PFSK-1 (cell line): ENCODE measurements at regions not wholly inside any gene's neighbourhood (a gene's known extent, or its start where the extent isn't known, plus 50 kb on each side); places are given as distances from the start of the nearest gene placed in this dataset.

ENCODE experiments used
- POLR2AphosphoS5 ChIP-seq: IDR thresholded peaks from 2 replicates; pipeline ENCODE4 v1.6.1; 2012; ENCODE audit warnings: low read depth, mild to moderate bottlenecking, control low read depth, low read length, moderate library complexity
- TAF1 ChIP-seq: IDR thresholded peaks from 2 replicates; pipeline ENCODE4 v1.6.1; 2012; ENCODE audit warnings: low read length, control low read depth, borderline replicate concordance; ENCODE audit not compliant: insufficient read depth
- TF ChIP-seq, protein P1 (sequence below), 2 experiments: IDR thresholded peaks; 2 replicates each; pipeline versions ENCODE4 v1.6.1 to v1.8.0; 2011 to 2012; ENCODE audit warnings: low read depth in 2 of 2, low read length in 2 of 2, control low read depth in 1 of 2, inconsistent platforms in 1 of 2, mild to moderate bottlenecking in 1 of 2, moderate library complexity in 1 of 2; ENCODE audit not compliant: insufficient read depth in 1 of 2

DNA sequence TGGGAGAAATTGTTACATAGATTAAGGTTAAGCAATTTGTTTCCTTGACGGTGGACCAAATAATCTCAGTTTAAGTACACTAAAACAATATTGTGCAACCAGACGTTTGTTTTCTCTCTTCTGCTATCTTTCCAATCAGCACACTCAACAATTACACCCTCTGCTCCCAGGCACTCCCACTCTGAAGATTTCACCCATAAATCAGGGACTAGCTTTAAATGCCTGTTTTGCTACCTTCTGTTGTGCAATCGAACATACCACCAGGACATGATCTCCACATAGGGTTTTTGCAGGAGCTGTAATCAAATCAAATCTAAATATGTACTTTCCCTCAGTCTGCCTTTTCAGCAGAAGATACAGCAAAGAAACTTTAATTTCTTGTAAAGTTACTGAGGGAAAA lies 405.8 kb upstream of the TLE4 start:
- TF ChIP-seq TAF1 = no peak
- no peak for TF ChIP-seq POLR2AphosphoS5
- TF ChIP-seq, protein P1, sequence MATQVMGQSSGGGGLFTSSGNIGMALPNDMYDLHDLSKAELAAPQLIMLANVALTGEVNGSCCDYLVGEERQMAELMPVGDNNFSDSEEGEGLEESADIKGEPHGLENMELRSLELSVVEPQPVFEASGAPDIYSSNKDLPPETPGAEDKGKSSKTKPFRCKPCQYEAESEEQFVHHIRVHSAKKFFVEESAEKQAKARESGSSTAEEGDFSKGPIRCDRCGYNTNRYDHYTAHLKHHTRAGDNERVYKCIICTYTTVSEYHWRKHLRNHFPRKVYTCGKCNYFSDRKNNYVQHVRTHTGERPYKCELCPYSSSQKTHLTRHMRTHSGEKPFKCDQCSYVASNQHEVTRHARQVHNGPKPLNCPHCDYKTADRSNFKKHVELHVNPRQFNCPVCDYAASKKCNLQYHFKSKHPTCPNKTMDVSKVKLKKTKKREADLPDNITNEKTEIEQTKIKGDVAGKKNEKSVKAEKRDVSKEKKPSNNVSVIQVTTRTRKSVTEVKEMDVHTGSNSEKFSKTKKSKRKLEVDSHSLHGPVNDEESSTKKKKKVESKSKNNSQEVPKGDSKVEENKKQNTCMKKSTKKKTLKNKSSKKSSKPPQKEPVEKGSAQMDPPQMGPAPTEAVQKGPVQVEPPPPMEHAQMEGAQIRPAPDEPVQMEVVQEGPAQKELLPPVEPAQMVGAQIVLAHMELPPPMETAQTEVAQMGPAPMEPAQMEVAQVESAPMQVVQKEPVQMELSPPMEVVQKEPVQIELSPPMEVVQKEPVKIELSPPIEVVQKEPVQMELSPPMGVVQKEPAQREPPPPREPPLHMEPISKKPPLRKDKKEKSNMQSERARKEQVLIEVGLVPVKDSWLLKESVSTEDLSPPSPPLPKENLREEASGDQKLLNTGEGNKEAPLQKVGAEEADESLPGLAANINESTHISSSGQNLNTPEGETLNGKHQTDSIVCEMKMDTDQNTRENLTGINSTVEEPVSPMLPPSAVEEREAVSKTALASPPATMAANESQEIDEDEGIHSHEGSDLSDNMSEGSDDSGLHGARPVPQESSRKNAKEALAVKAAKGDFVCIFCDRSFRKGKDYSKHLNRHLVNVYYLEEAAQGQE (IDR thresholded peaks at IDR 0.05; ENCODE audit: insufficient read depth in 1 of 2, low read depth in 2 of 2, low read length in 2 of 2) = no peak
